Right atrium auricular region (tissue), 2 donors: ENCODE measurements at regions not wholly inside any gene's neighbourhood (a gene's known extent, or its start where the extent isn't known, plus 50 kb on each side); places are given as distances from the start of the nearest gene placed in this dataset.

ENCODE experiments used
- DNase-seq: peaks from one replicate; pipeline ENCODE4 v3.0.0-alpha.2; 2019; ENCODE audit warnings: low spot score
- H3K27ac ChIP-seq, 2 donors: fragments of 200-600 bp; sonication (generic); 1 replicate in 1 of 2; 2 replicates in 1 of 2; pipeline ENCODE4 v1.5.1; 2016 to 2019
- H3K27me3 ChIP-seq, 2 donors: fragments of 200-600 bp; sonication (generic); one replicate each; pipeline versions ENCODE4 v1.5.1 to v1.6.0; 2017 to 2019
- H3K36me3 ChIP-seq: fragments of 200-600 bp; sonication (generic); one replicate; pipeline ENCODE4 v1.5.1; 2016
- H3K4me1 ChIP-seq, 2 donors: fragments of 200-600 bp; sonication (generic); one replicate each; pipeline versions ENCODE4 v1.5.1 to v1.6.0; 2017 to 2019
- H3K4me3 ChIP-seq, 2 donors: fragments of 200-600 bp; sonication (generic); 1 replicate in 1 of 2; 2 replicates in 1 of 2; pipeline ENCODE4 v1.5.1; 2017 to 2019; ENCODE audit warnings: mild to moderate bottlenecking in 1 of 2, moderate library complexity in 1 of 2
- H3K9me3 ChIP-seq, 2 donors: fragments of 200-600 bp; sonication (generic); one replicate each; pipeline ENCODE4 v1.5.1; 2019
- CTCF ChIP-seq, 2 donors: fragments of 200-600 bp; sonication (generic); IDR thresholded peaks; one replicate each; pipeline ENCODE4 v1.5.1; 2019; ENCODE audit warnings: antibody characterized with exemption in 2 of 2

DNA sequence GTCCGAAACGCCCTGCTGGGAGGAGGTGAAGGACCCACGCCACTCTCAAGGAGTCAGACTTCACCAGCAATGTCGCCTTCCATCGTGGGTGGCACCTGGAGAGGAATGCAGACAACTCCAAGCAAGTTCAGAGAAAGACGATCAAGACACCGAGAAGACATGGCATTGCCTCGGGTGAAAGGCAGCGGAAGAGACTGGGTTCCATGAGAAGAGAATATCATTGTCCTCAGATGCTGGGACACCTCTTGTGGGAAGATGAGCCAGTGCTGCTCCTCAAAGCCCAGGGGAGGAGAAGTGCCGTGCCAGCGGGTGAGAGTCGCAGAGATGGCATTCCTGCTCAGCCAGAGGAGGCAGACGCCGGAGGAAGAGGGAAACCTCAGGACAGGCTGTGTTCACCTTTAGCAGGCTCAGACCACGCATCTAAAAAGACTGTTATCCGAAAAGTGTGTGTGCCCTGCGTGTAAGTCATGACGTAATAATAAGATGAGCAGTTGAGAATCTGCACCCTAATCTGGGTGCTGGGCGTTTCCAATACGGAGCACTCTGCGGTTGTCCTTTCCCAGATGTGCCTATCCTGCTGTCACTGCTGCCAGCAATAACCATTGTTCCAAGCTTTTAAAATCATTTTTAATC lies 144.6 kb upstream of the SPACA7 start:
- TF ChIP-seq CTCF (IDR thresholded peaks at IDR 0.05), result no peak
- H3K4me3 ChIP-seq, result no peak overlapping the region
- H3K9me3 ChIP-seq, result no peaks in the 10 kb centered on the region
- no peaks in the 10 kb centered on the region for H3K4me1 ChIP-seq
- no peaks in the 10 kb centered on the region for H3K27me3 ChIP-seq
- H3K27ac ChIP-seq, result no peak overlapping the region
- DNase-seq, result no peak
- H3K36me3 ChIP-seq, result no peaks in the 10 kb centered on the region

DNA sequence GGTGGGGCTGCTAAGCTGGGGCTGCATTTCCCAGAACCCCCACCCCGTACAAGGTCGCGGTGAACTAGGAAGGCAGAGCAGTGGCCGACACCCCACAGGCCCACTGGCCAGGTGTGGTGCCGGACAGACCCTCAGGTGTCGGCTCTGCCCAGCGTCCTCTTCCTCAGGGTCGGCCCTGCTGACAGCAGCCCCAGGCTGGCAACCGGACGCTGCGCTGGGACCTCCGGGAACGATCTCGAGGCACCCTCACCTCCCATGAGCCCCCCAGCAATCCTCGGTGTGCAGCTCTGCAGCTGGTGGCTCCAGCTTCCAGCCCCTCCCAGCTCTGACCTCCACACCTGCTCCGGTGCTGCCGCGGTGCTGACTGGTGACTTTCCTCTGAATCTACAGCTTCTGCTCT lies 142.9 kb upstream of the SPACA7 start:
- Histone ChIP-seq H3K27me3 (no peaks in the 10 kb centered on the region), H3K4me1 (no peaks in the 10 kb centered on the region), H3K4me3 (no peak overlapping the region), H3K36me3 (no peaks in the 10 kb centered on the region), H3K27ac (no peak overlapping the region), H3K9me3 (no peaks in the 10 kb centered on the region)
- no peak for TF ChIP-seq CTCF (IDR thresholded peaks at IDR 0.05)
- DNase-seq, result no peak

GRCh38 chr13:112233716-112234115 lies 142.4 kb upstream of the SPACA7 start:
- Histone ChIP-seq H3K4me1 (no peaks in the 10 kb centered on the region), H3K27me3 (no peaks in the 10 kb centered on the region), H3K27ac (no peak overlapping the region), H3K9me3 (no peaks in the 10 kb centered on the region), H3K36me3 (no peaks in the 10 kb centered on the region), H3K4me3 (no peak overlapping the region)
- TF ChIP-seq CTCF (IDR thresholded peaks at IDR 0.05), result no peak
- no peak for DNase-seq

DNA sequence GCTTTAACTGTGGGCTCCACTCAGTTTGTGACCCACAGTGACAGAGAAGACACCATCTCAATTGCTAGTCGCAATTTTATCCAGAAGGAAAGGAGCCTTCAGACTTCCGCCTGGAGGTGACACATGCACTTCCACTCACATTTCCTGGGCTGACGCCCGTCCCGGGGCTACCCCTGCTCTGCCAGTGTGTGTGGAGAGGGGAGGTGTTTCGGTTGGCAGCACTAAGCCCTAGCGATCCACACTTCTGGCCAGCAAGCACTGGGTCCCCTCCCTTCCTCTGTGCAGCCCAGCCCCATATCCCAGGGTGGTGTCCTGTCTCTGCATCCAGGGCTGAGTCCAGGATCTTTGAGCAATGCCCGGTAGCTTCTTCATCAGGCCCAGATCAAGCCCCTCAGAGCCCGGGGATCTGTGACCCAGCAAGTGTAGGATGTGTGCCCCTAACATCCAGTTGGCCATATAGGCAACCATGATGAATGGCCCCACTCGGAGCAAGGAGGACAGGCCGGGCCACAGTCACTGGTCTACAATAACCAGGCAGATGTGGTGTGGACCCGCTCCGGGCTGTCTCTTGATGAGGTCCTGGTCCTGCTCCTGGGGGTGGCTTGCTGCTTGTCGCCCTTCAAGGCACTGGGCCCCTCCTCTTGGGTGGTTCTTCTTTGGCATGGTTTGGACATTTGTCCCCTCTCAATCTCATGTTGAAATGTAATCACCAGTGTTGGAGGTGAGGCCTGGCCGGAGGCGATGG lies 141.9 kb upstream of the SPACA7 start:
- no peak for TF ChIP-seq CTCF (IDR thresholded peaks at IDR 0.05)
- H3K36me3 ChIP-seq, result no peaks in the 10 kb centered on the region
- H3K4me1 ChIP-seq, result no peaks in the 10 kb centered on the region
- H3K27me3 ChIP-seq, result no peaks in the 10 kb centered on the region
- no peak for DNase-seq
- H3K4me3 ChIP-seq, result no peak overlapping the region
- no peak overlapping the region for H3K27ac ChIP-seq
- no peaks in the 10 kb centered on the region for H3K9me3 ChIP-seq

- H3K36me3 ChIP-seq, result no peaks in the 10 kb centered on the region
- no peak overlapping the region for H3K27ac ChIP-seq
- no peaks in the 10 kb centered on the region for H3K9me3 ChIP-seq
- no peak for DNase-seq
- H3K4me1 ChIP-seq, result no peaks in the 10 kb centered on the region
- H3K27me3 ChIP-seq, result no peaks in the 10 kb centered on the region
- TF ChIP-seq CTCF (IDR thresholded peaks at IDR 0.05), result no peak
- H3K4me3 ChIP-seq, result no peak overlapping the region
Observed at GRCh38 chr13:112236016-112236415, 140.1 kb upstream of the SPACA7 start.
